ENCODE measurements at regions not wholly inside any gene's neighbourhood (a gene's known extent, or its start where the extent isn't known, plus 50 kb on each side); places are given as distances from the start of the nearest gene placed in this dataset.

DNA sequence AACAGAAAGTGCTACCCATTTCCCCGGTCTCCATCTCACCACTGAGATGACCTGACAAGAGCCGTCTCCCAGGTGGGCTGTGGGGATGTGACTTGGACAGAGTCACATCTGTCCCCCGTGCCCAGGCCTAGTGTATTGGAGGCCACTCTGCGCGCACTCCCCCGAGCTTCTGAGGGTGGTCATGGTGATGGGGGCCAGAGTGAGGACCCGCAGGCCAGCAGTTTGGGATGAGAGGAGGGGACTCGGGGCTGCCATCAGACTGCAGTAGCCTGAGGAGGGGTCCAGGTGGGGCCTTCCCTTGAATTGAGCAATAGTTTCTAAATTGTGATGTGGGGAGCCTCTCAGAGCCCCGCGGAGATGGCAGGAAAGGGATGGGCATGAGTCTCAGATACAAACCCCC is 852.6 kb downstream of the TBC1D22A start:
- no peaks in the 10 kb centered on the region for H3K9me3 ChIP-seq (ENCODE audit: control insufficient read depth, insufficient read depth, low read depth, low read length)
- H3K4me3 ChIP-seq (ENCODE audit: low read depth, low read length) = no peak overlapping the region
- ChIA-PET POLR2A (no interaction called here), CTCF (interaction anchor here (0.6 kb wide), 1 partner anchor 12 kb away, joined by 3 read pairs; no protein-coding TSS in a partner anchor)
- no peak overlapping the region for H3K27ac ChIP-seq (ENCODE audit: extremely low read depth, low read depth, low read length)
- H3K36me3 ChIP-seq (ENCODE audit: control insufficient read depth in 2 of 2, insufficient read depth in 1 of 2, low read length in 2 of 2) = no peaks in the 10 kb centered on the region
- H3K4me1 ChIP-seq (ENCODE audit: control insufficient read depth, insufficient read depth, low read length) = no peaks in the 10 kb centered on the region
- no peak for TF ChIP-seq ZNF521 (tag by site-specific recombination; IDR thresholded peaks at IDR 0.05)
- TF ChIP-seq ZBTB11 (tag by site-specific recombination; conservative IDR thresholded peaks at IDR 0.05; ENCODE audit: low read depth) = no peak
- TF ChIP-seq MEIS1 (CRISPR knock-in tag; IDR thresholded peaks at IDR 0.05; ENCODE audit: borderline replicate concordance) = no peak
- no peak for TF ChIP-seq ZNF214 (tag by site-specific recombination; IDR thresholded peaks at IDR 0.05; ENCODE audit: borderline replicate concordance)
- TF ChIP-seq MZF1 (tag by site-specific recombination; IDR thresholded peaks at IDR 0.05; ENCODE audit: borderline replicate concordance) = no peak
- no peak for TF ChIP-seq KLF10 (tag by site-specific recombination; IDR thresholded peaks at IDR 0.05)
- TF ChIP-seq ZSCAN5A (tag by site-specific recombination; IDR thresholded peaks at IDR 0.05) = no peak
- TF ChIP-seq ZFP69B (tag by site-specific recombination; IDR thresholded peaks at IDR 0.05) = no peak
- no peak for TF ChIP-seq ZNF549 (tag by site-specific recombination; IDR thresholded peaks at IDR 0.05)
- TF ChIP-seq ZNF791 (tag by site-specific recombination; IDR thresholded peaks at IDR 0.05) = no peak
- TF ChIP-seq ZNF138 (tag by site-specific recombination; IDR thresholded peaks at IDR 0.05; ENCODE audit: borderline replicate concordance) = no peak
- no peak for TF ChIP-seq ZNF133 (tag by site-specific recombination; IDR thresholded peaks at IDR 0.05)
- TF ChIP-seq ZFP37 (tag by site-specific recombination; IDR thresholded peaks at IDR 0.05) = no peak
- TF ChIP-seq ZNF639 (tag by site-specific recombination; IDR thresholded peaks at IDR 0.05) = no peak
- TF ChIP-seq ZNF26 (tag by site-specific recombination; IDR thresholded peaks at IDR 0.05) = no peak
- TF ChIP-seq, protein P1, sequence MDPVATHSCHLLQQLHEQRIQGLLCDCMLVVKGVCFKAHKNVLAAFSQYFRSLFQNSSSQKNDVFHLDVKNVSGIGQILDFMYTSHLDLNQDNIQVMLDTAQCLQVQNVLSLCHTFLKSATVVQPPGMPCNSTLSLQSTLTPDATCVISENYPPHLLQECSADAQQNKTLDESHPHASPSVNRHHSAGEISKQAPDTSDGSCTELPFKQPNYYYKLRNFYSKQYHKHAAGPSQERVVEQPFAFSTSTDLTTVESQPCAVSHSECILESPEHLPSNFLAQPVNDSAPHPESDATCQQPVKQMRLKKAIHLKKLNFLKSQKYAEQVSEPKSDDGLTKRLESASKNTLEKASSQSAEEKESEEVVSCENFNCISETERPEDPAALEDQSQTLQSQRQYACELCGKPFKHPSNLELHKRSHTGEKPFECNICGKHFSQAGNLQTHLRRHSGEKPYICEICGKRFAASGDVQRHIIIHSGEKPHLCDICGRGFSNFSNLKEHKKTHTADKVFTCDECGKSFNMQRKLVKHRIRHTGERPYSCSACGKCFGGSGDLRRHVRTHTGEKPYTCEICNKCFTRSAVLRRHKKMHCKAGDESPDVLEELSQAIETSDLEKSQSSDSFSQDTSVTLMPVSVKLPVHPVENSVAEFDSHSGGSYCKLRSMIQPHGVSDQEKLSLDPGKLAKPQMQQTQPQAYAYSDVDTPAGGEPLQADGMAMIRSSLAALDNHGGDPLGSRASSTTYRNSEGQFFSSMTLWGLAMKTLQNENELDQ (tag by site-specific recombination; IDR thresholded peaks at IDR 0.05; ENCODE audit: low read depth) = no peak
- no peak for TF ChIP-seq ATF2 (tag by site-specific recombination; IDR thresholded peaks at IDR 0.05; ENCODE audit: low read depth)
- TF ChIP-seq, protein P2, sequence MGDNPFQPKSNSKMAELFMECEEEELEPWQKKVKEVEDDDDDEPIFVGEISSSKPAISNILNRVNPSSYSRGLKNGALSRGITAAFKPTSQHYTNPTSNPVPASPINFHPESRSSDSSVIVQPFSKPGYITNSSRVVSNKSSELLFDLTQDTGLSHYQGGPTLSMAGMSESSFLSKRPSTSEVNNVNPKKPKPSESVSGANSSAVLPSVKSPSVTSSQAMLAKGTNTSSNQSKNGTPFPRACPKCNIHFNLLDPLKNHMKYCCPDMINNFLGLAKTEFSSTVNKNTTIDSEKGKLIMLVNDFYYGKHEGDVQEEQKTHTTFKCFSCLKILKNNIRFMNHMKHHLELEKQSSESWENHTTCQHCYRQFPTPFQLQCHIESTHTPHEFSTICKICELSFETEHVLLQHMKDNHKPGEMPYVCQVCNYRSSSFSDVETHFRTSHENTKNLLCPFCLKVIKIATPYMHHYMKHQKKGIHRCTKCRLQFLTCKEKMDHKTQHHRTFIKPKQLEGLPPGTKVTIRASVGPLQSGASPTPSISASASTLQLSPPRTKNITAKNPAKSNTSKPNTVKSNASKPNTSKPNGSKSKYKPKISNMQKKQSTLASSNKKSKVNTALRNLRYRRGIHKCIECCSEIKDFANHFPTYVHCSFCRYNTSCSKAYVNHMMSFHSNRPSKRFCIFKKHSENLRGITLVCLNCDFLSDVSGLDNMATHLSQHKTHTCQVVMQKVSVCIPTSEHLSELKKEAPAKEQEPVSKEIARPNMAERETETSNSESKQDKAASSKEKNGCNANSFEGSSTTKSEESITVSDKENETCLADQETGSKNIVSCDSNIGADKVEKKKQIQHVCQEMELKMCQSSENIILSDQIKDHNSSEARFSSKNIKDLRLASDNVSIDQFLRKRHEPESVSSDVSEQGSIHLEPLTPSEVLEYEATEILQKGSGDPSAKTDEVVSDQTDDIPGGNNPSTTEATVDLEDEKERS (tag by site-specific recombination; IDR thresholded peaks at IDR 0.05) = no peak
- no peak for TF ChIP-seq ZNF513 (tag by site-specific recombination; IDR thresholded peaks at IDR 0.05)
- TF ChIP-seq IKZF3 (tag by site-specific recombination; IDR thresholded peaks at IDR 0.05) = no peak
